HG02885 (cell line): ENCODE measurements at regions not wholly inside any gene's neighbourhood (a gene's known extent, or its start where the extent isn't known, plus 50 kb on each side); places are given as distances from the start of the nearest gene placed in this dataset.

Source experiments
- ATAC-seq: cut with Tn5 transposase; IDR thresholded peaks from one replicate; pipeline ENCODE4 v1.9.1; 2021; ENCODE audit warnings: mild to moderate bottlenecking; ENCODE audit not compliant: unreplicated experiment, poor library complexity

- no peak for ATAC-seq
Observed at GRCh38 chr5:98557916-98558315, 215.5 kb upstream of the RGMB start.

DNA sequence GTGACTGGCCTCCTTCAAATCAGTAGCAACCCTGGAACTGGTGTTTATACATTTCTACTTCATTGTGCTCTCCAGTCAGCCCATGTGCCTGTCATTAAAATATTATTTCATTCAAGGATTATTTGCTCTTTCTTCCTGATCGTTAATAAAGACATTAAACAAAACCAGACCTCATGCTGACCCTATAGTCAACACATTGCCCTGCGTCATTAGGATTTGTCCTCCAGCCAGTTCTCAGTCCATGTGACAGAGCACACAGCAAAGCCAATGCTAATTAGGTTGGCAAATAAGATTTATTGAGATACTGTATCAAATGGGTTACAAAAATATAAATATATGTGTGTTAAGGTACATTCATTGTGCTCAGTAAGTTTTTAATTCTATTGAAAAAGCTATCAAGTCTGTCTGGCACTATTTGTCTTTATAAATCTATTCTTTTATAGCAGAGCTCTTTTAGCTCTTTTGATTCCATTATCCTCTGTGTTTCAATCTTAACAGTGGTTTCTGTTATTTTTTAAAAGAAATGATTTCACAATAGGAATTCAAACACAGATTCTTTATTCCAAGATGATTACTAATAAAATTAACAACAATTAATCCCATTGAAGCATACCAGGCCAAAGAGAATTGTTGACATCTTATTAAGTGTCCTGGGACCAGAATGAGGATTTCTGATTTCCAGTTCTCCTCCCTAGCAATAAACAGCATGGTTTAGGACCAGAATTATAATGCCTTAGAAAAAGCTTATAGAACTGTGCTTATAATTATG is 209.4 kb upstream of the RGMB start:
- ATAC-seq = no peak

DNA sequence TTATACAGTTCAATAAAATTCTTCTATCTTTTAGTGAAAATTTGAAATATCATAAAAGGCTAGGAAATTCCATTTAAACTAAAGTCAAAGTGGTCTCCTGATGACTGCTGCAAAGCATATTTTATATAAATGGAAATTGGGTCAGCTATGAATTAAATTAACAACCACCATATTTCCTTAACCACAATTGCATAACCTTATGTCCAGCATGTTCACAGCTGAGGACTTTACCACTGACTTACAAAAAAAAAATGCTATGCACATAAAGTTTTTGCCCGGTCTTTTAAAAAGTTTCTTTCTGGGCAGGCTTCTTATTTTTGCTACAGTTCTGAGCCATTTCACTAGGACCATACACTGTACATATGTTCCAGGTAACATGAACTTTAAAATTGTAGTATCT is 208.6 kb upstream of the RGMB start:
- ATAC-seq = no peak

- no peak for ATAC-seq
Observed at GRCh38 chr5:98568336-98568735, 205.1 kb upstream of the RGMB start.

GRCh38 chr5:98569288-98569687 is 204.2 kb upstream of the RGMB start:
- no peak for ATAC-seq

- no peak for ATAC-seq
Observed at GRCh38 chr5:98570010-98570409, 203.5 kb upstream of the RGMB start.

DNA sequence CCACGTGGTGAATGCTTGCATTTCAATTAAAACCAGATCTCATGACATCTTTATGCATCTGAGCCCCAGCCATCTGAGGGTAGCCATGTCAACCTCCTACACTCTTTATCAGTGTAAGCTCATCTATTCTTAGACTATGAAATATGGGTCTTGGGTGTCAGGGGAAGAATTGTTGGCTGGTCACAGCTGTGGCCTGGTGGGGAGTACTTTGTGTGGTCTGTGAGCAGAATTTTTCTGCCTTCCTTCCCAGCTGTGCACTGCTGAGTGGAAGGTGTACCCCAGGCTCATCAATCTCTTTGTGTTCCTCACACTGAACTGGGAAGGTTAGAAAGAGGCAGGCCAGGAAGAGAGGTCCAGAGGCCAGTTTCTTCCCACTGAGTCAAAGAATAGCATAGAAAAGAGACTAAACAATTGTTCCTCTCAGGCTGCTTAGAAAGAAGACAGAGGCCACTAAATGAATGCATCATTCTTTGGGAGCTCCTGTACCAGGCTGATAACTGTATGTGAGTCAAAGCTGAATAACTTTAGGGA is 202.7 kb upstream of the RGMB start:
- ATAC-seq = no peak

DNA sequence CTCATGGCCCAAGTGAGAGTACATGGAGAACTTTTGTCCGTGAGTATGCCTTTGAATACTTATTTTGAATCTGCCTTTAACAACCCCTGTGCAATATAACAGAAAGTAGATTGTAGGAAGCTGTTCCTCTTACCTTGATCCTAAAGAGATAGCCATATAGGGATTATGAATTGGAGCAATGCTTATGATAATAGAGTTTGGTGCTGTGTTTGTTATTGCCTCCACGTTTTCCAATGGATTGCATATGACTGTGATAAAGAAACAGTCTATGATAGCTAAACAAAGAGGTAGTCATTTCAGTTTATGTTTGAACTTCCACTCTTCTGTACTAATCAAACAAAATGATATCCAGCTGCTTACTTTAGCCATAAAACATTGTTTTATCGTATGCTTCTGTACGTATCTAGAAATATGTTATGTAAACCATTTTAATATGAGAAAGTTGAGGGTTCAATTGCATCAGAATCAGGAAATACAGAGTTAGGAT is 199.6 kb upstream of the RGMB start:
- no peak for ATAC-seq

GRCh38 chr5:98576275-98576674 is 197.2 kb upstream of the RGMB start:
- no peak for ATAC-seq

DNA sequence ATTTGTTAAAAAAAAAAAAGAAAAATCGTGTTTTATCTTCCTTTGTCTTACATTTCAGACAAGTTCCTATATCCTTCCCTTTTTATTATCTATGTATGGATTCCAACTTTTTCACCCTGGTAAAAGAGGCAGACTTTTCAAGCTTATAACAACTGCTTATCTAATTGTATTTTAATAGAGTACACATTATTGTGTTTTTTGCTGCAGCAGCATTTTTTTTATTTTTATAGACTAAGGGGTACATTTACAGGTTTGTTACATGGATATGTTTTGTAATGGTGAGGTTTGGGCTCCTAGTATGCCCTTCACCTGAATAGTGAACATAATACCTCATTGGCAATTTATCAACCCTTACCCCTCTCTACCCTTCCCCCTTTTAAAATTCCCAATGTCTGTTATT is 195.0 kb upstream of the RGMB start:
- ATAC-seq = no peak

DNA sequence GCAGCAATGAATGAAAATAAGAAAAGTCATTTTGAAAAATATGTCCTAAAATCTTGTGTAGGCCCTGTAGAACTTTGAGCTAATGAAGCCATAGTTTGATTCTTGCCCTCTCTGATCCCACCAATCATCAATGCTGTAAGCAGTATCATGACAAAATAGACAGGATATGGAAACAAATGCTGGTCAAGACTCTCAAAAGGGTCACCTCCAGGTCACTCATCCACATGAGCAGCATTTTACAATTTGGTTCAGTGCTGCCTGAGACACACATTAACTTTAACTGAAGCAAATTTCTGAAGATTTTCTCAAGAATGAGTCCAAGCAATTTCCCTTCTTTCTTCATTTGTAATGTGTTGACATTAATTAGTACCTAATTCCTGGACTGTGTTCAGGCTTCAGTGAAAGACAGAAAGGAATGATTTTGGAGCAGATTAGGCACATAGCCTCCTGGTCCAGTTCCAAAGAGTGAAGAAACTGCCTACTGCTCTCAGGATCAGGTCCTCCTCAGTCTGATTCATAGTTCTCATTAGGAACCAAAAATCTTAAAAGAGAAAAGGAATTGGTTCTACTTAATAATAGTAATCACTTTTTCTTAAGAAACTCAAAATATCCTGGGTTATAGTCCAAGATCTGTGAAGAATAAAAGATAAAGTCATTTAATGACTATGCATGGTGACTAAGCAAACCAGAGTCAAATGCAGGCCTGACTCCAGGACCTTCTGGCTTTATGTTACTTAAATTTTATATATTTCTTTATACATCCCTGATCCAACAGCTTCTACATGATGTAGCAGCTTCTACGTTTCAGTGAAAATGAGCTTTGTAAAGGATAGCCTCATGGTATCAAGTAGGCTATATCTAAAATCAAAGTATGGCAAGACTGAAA is 192.1 kb upstream of the RGMB start:
- ATAC-seq = no peak

GRCh38 chr5:98583586-98583985 is 189.9 kb upstream of the RGMB start:
- no peak for ATAC-seq

- no peak for ATAC-seq
Observed at GRCh38 chr5:98585661-98586310, 187.7 kb upstream of the RGMB start.

DNA sequence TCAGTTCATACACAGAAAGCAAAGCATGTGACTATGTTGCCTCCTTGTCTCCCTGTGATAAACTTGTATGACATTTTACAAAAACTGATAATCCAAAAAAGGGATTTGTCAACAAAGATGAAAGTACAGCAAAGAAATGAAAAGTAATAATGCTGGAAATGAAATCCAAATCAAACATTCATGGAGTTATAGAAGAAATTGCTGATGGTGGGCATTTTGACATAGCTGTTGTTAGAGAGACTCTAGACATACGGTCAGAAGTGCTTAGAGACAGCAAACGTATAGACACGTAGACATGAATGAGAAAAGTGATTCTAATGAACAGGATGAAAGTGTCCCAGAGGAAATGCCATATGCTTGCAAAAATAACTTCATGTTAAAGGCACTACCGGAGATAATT is 186.9 kb upstream of the RGMB start:
- no peak for ATAC-seq

GRCh38 chr5:98587166-98587565 is 186.3 kb upstream of the RGMB start:
- no peak for ATAC-seq

DNA sequence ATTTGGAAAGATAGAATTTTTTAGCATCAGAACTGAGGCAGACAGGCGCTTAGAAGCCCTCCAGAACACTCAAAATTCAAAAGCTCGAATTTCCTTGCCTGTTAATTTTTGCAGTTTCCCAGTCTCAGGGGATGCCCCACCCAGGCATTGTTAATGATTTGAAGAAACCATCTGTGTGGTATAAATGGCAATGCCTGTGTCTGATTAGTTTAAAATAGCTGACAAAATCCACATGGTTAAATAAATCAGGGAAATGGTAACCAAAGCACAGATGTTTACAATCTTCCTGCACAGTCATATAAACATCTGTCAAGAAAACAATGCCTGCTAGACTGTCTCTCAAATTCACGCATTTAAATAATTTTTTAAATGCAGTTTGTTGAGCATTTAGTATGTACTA is 185.2 kb upstream of the RGMB start:
- no peak for ATAC-seq

- ATAC-seq = no peak
Observed at GRCh38 chr5:98593418-98593817, 180.0 kb upstream of the RGMB start.

GRCh38 chr5:98594098-98594497 is 179.4 kb upstream of the RGMB start:
- no peak for ATAC-seq

GRCh38 chr5:98599016-98599415 is 174.4 kb upstream of the RGMB start:
- ATAC-seq = no peak

GRCh38 chr5:98602534-98603112 is 170.8 kb upstream of the RGMB start:
- no peak for ATAC-seq
